GM12878 (cell line): ENCODE measurements at regions not wholly inside any gene's neighbourhood (a gene's known extent, or its start where the extent isn't known, plus 50 kb on each side); places are given as distances from the start of the nearest gene placed in this dataset.

ENCODE experiments used
- ATAC-seq: fragments of 200-7000 bp; cut with Tn5 transposase; 3 replicates; pipeline ENCODE4 v1.9.1; 2020; ENCODE audit warnings: mild to moderate bottlenecking, moderate library complexity
- BruUV-seq: library from RNA; stranded (reverse); fragments of 400-500 nt; replicated peaks from 2 replicates; lab custom pipeline; 2021; lab: Mats Ljungman, UMichigan
- CTCF ChIA-PET: fragments of 300-600 bp; sonication (Branson Sonifier 250); formaldehyde crosslinking; extraction: SDS; loops from one replicate; lab custom pipeline; 2021; ENCODE audit warnings: inconsistent platforms; lab: Yijun Ruan, JAX
- POLR2A ChIA-PET: fragments of 350-600 bp; formaldehyde crosslinking; extraction: SDS; loops from one replicate; lab custom pipeline; 2021; ENCODE audit warnings: inconsistent platforms; lab: Charles Lee
- RAD21 ChIA-PET: fragments of 300-600 bp; sonication (Branson Sonifier 250); formaldehyde crosslinking; loops from one replicate; lab custom pipeline; 2023; ENCODE audit warnings: antibody characterized with exemption; ENCODE audit not compliant: unreplicated experiment; lab: Charles Lee
- SMC1A ChIA-PET: fragments of 300-600 bp; sonication (Branson Sonifier 250); formaldehyde crosslinking; loops from one replicate; lab custom pipeline; 2023; ENCODE audit not compliant: unreplicated experiment, uncharacterized antibody; lab: Charles Lee
- DNase-seq: peaks from one replicate; pipeline ENCODE4 v3.0.0-alpha.2; 2011; ENCODE audit warnings: low read depth, low spot score
- FAIRE-seq: peaks from 3 replicates; lab custom pipeline; 2011; peaks lifted over from hg19 to GRCh38; lab: Jason Lieb, UNC
- H2AFZ ChIP-seq: 2 replicates; pipeline ENCODE4 v1.6.0; 2011; ENCODE audit warnings: low read depth, low read length, control low read depth; ENCODE audit not compliant: control insufficient read depth
- H3K27ac ChIP-seq: 2 replicates; pipeline ENCODE4 v1.5.1; 2011; ENCODE audit warnings: control low read depth; ENCODE audit not compliant: control insufficient read depth, insufficient read depth
- H3K27me3 ChIP-seq, 2 experiments: replicated peaks in 1 of 2; 2 replicates each; pipeline versions ENCODE4 v1.6.0 to v1.6.1; 2011; ENCODE audit warnings: low read length in 1 of 2; ENCODE audit not compliant: control insufficient read depth in 2 of 2, insufficient read depth in 2 of 2
- H3K36me3 ChIP-seq, 2 experiments: 2 replicates each; pipeline ENCODE4 v1.5.1; 2011; ENCODE audit warnings: low read length in 1 of 2; ENCODE audit not compliant: control insufficient read depth in 2 of 2, insufficient read depth in 2 of 2
- H3K4me1 ChIP-seq: 2 replicates; pipeline ENCODE4 v1.6.1; 2011; ENCODE audit warnings: mild to moderate bottlenecking, low read length, moderate library complexity, mixed read lengths; ENCODE audit not compliant: control insufficient read depth, insufficient read depth
- H3K4me2 ChIP-seq: 2 replicates; pipeline ENCODE4 v1.6.0; 2011; ENCODE audit warnings: control low read depth; ENCODE audit not compliant: control insufficient read depth, insufficient read depth
- H3K4me3 ChIP-seq: fragments of 200-600 bp; sonication (generic); 2 replicates; pipeline ENCODE4 v1.5.1; 2016
- H3K79me2 ChIP-seq: 2 replicates; pipeline ENCODE4 v1.6.0; 2011; ENCODE audit warnings: low read length; ENCODE audit not compliant: control insufficient read depth, insufficient read depth
- H3K9ac ChIP-seq: 2 replicates; pipeline ENCODE4 v1.8.0; 2011; ENCODE audit warnings: low read length, control low read depth, mixed read lengths; ENCODE audit not compliant: control insufficient read depth, insufficient read depth
- H3K9me3 ChIP-seq: replicated peaks from 3 replicates; pipeline ENCODE4 v1.5.1; 2011; ENCODE audit warnings: mild to moderate bottlenecking, low read length; ENCODE audit not compliant: control insufficient read depth, insufficient read depth
- H4K20me1 ChIP-seq: 2 replicates; pipeline ENCODE4 v1.6.0; 2011; ENCODE audit not compliant: control insufficient read depth, insufficient read depth
- CBFB ChIP-seq: IDR thresholded peaks from 2 replicates; pipeline ENCODE4 v1.6.1; 2016; ENCODE audit warnings: antibody characterized with exemption, low read depth
- CBX3 ChIP-seq: fragments of 200-600 bp; sonication (generic); IDR thresholded peaks from 2 replicates; pipeline ENCODE4 v1.6.1; 2016; ENCODE audit warnings: low read depth, borderline replicate concordance
- GATAD2B ChIP-seq: fragments of 450-650 bp; conservative IDR thresholded peaks from 2 replicates; pipeline ENCODE4 v1.6.1; 2017; ENCODE audit warnings: low read depth, mild to moderate bottlenecking, moderate library complexity
- JUNB ChIP-seq: IDR thresholded peaks from 2 replicates; pipeline ENCODE4 v1.6.1; 2016; ENCODE audit warnings: antibody characterized with exemption, mild to moderate bottlenecking
- MAX ChIP-seq: IDR thresholded peaks from 2 replicates; pipeline ENCODE4 v1.6.1; 2012; ENCODE audit warnings: low read depth, low read length, improper control_type of control experiment
- MXI1 ChIP-seq: fragments of 150-350 bp; IDR thresholded peaks from 2 replicates; pipeline ENCODE4 v1.6.1; 2011; ENCODE audit warnings: low read depth, mild to moderate bottlenecking, inconsistent platforms, low read length, improper control_type of control experiment
- NR2C2 ChIP-seq: IDR thresholded peaks from 2 replicates; pipeline ENCODE4 v1.6.1; 2011; ENCODE audit warnings: borderline replicate concordance, low read depth; ENCODE audit not compliant: control insufficient read depth, insufficient read length
- PAX5 ChIP-seq: IDR thresholded peaks from 2 replicates; pipeline ENCODE4 v1.6.1; 2011; ENCODE audit warnings: low read depth, low read length, borderline replicate concordance
- PAX8 ChIP-seq: fragments of 450-650 bp; IDR thresholded peaks from 2 replicates; pipeline ENCODE4 v1.6.1; 2017; ENCODE audit warnings: mild to moderate bottlenecking, moderate library complexity
- RELA ChIP-seq: fragments of 450-650 bp; IDR thresholded peaks from 2 replicates; pipeline ENCODE4 v1.8.0; 2014; ENCODE audit warnings: borderline replicate concordance; ENCODE audit not compliant: partially characterized antibody
- SMARCA5 ChIP-seq: fragments of 450-650 bp; IDR thresholded peaks from 2 replicates; pipeline ENCODE4 v1.6.1; 2017; ENCODE audit warnings: mild to moderate bottlenecking
- SREBF2 ChIP-seq: IDR thresholded peaks from 2 replicates; pipeline ENCODE4 v1.6.1; 2012; ENCODE audit warnings: mild to moderate bottlenecking, low read length
- WRNIP1 ChIP-seq: IDR thresholded peaks from 2 replicates; pipeline ENCODE4 v1.6.1; 2011; ENCODE audit warnings: low read depth, low read length, improper control_type of control experiment, borderline replicate concordance
- ZBTB11 ChIP-seq: fragments of 450-650 bp; formaldehyde crosslinking; IDR thresholded peaks from 2 replicates; pipeline ENCODE4 v1.5.0; 2022; ENCODE audit warnings: mild to moderate bottlenecking, missing genetic modification characterization
- WGBS: methylation state at CpG from one replicate; pipeline ENCODE4 v1.1.6; 2016; ENCODE audit warnings: low lambda C conversion rate; ENCODE audit not compliant: insufficient replicate concordance, insufficient coverage; ENCODE audit errors: missing lambda C conversion rate; 5-methylcytosine and 5-hydroxymethylcytosine counted together
- in situ Hi-C: fragments of 300-500 bp; cut with MboI; formaldehyde crosslinking; loops from 9 replicates; pipeline ENCODE4 v1.14.3; 2018; ENCODE audit warnings: mixed read lengths
- intact Hi-C: fragments of 100-400 bp; cut with micrococcal nuclease; formaldehyde crosslinking; loops from one replicate; pipeline ENCODE4 v1.14.2; 2022; ENCODE audit not compliant: unreplicated experiment

DNA sequence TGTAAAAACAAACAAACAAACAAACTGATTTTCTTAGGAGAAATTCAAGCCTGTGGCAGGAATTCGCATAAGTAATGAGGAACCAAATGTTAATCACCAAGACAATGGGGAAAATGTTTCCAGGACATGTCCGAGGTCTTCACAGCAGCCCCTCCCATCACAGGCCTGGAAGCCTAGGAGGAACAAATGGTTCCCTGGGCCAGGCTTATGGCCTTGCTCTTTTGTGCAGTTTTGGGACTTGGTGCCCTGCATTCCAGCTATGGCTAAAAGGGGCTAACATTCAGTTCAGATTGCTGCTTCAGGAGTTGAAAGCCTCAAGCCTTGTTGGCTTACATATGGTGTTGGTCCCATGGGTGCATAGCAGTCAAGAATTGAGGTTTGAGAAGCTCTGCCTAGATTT lies 1372.7 kb upstream of the CITED2 start:
- Histone ChIP-seq H3K27ac (no peak overlapping the region), H3K9me3 (no peaks in the 10 kb centered on the region; the same call in 2 of the 3 replicates), H3K79me2 (no peaks in the 10 kb centered on the region), H3K36me3 (no peaks in the 10 kb centered on the region), H3K27me3 (no peaks in the 10 kb centered on the region), H2AFZ (no peak overlapping the region), H3K4me2 (no peak overlapping the region), H3K9ac (no peak overlapping the region), H3K4me1 (no peaks in the 10 kb centered on the region), H3K4me3 (no peak overlapping the region), H4K20me1 (no peaks in the 10 kb centered on the region)
- DNase-seq (no peak), FAIRE-seq (no peak), ATAC-seq (no peak)
- POLR2A ChIA-PET: interaction anchor here (0.7 kb wide), 1 partner anchor 1150 kb away, joined by 3 read pairs; no protein-coding TSS in a partner anchor
- CTCF ChIA-PET: no interaction called here
- in situ Hi-C loops: no loop called here
- no peak for TF ChIP-seq PAX5
- TF ChIP-seq CBX3: no peak
- TF ChIP-seq MXI1: no peak
- TF ChIP-seq JUNB: no peak
- TF ChIP-seq WRNIP1: no peak
- no peak for TF ChIP-seq MAX
- TF ChIP-seq PAX8: no peak
- no peak for TF ChIP-seq CBFB
- no peak for TF ChIP-seq RELA
- TF ChIP-seq NR2C2: no peak
- TF ChIP-seq SMARCA5: no peak
- TF ChIP-seq ZBTB11 (CRISPR knock-in tag): no peak
- no peak for TF ChIP-seq SREBF2
- no peak for TF ChIP-seq GATAD2B
- RAD21 ChIA-PET: no interaction called here
- intact Hi-C loops: no loop called here
- 17% methylated on average over 2 of the region's 2 CpGs for WGBS
- BruUV-seq: no TSS peak
- SMC1A ChIA-PET: no interaction called here
